NB4 (cell line): ENCODE measurements at regions not wholly inside any gene's neighbourhood (a gene's known extent, or its start where the extent isn't known, plus 50 kb on each side); places are given as distances from the start of the nearest gene placed in this dataset.

ENCODE experiments used
- POLR2A ChIP-seq: IDR thresholded peaks from 2 replicates; pipeline ENCODE4 v1.6.1; 2011; ENCODE audit warnings: mild to moderate bottlenecking; ENCODE audit not compliant: insufficient read length; ENCODE audit errors: extremely low read depth
- TF ChIP-seq, protein P1 (sequence below): IDR thresholded peaks from one replicate; pipeline ENCODE4 v1.5.1; 2012; ENCODE audit warnings: low read depth, low read length

DNA sequence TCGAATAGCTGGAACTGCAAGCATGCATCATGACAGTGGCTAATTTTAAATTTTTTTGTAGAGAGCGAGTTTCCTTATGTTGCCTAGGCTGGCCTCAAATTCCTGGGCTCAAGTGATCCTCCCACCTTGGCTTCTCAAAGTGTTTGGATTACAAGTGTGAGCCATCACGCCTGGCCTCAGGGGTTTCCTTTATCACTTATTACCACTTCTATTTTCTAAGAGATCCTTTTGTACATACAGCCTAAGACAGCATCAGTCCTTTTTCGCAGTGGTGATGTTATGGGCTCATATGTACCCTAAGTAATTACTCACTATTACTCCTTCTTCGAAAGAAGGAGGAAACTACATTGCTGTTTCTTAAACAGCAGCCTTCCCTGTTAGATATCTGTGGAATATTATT, 54.1 kb upstream of the CDKN2AIP start:
- TF ChIP-seq, protein P1, sequence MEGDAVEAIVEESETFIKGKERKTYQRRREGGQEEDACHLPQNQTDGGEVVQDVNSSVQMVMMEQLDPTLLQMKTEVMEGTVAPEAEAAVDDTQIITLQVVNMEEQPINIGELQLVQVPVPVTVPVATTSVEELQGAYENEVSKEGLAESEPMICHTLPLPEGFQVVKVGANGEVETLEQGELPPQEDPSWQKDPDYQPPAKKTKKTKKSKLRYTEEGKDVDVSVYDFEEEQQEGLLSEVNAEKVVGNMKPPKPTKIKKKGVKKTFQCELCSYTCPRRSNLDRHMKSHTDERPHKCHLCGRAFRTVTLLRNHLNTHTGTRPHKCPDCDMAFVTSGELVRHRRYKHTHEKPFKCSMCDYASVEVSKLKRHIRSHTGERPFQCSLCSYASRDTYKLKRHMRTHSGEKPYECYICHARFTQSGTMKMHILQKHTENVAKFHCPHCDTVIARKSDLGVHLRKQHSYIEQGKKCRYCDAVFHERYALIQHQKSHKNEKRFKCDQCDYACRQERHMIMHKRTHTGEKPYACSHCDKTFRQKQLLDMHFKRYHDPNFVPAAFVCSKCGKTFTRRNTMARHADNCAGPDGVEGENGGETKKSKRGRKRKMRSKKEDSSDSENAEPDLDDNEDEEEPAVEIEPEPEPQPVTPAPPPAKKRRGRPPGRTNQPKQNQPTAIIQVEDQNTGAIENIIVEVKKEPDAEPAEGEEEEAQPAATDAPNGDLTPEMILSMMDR, result no peak
- TF ChIP-seq POLR2A, result no peak
